ENCODE measurements at regions not wholly inside any gene's neighbourhood (a gene's known extent, or its start where the extent isn't known, plus 50 kb on each side); places are given as distances from the start of the nearest gene placed in this dataset.
"Not testable (repeated sequence)": the region's sequence is repeated elsewhere in the genome, so short reads cannot be mapped to it uniquely, and the experiment has no call there.

- no peak for DNase-seq (ENCODE audit: low read depth in 2 of 2)
Measured at GRCh38 chr2:145807554-145807953, 1287.6 kb upstream of the ZEB2 start.

- DNase-seq (ENCODE audit: low read depth in 2 of 2): no peak
Measured at GRCh38 chr2:145806546-145806945, 1286.6 kb upstream of the ZEB2 start.

GRCh38 chr2:145802133-145802532, 1282.2 kb upstream of the ZEB2 start:
- no peak for DNase-seq (ENCODE audit: low read depth in 2 of 2)

- DNase-seq (ENCODE audit: low read depth in 2 of 2): no peak
Measured at GRCh38 chr2:145801210-145801609, 1281.3 kb upstream of the ZEB2 start.

GRCh38 chr2:145800151-145801091, 1280.5 kb upstream of the ZEB2 start:
- DNase-seq (ENCODE audit: low read depth in 2 of 2): peak; percentile 3 to 46

GRCh38 chr2:145799595-145800108, 1279.7 kb upstream of the ZEB2 start:
- no peak for DNase-seq (ENCODE audit: low read depth in 2 of 2)

GRCh38 chr2:145798419-145798818, 1278.5 kb upstream of the ZEB2 start:
- no peak for DNase-seq (ENCODE audit: low read depth in 2 of 2)

GRCh38 chr2:145797692-145798091, 1277.8 kb upstream of the ZEB2 start:
- peak in 1 of 2 donors; percentile 88 for DNase-seq (ENCODE audit: low read depth in 2 of 2)

- no peak for DNase-seq (ENCODE audit: low read depth in 2 of 2)
Measured at GRCh38 chr2:145792745-145793144, 1272.8 kb upstream of the ZEB2 start.

GRCh38 chr2:145789636-145790035, 1269.7 kb upstream of the ZEB2 start:
- no peak for DNase-seq (ENCODE audit: low read depth in 2 of 2)

GRCh38 chr2:145787597-145788361, 1267.9 kb upstream of the ZEB2 start:
- not testable (repeated sequence) for DNase-seq (ENCODE audit: low read depth in 2 of 2)

GRCh38 chr2:145782607-145783006, 1262.7 kb upstream of the ZEB2 start:
- not testable (repeated sequence) for DNase-seq (ENCODE audit: low read depth in 2 of 2)

- no peak for DNase-seq (ENCODE audit: low read depth in 2 of 2)
Measured at GRCh38 chr2:145777914-145778313, 1258.0 kb upstream of the ZEB2 start.

GRCh38 chr2:145777297-145777696, 1257.4 kb upstream of the ZEB2 start:
- DNase-seq (ENCODE audit: low read depth in 2 of 2): peak in 1 of 2 donors; percentile 89

GRCh38 chr2:145775591-145775990, 1255.7 kb upstream of the ZEB2 start:
- no peak for DNase-seq (ENCODE audit: low read depth in 2 of 2)

- no peak for DNase-seq (ENCODE audit: low read depth in 2 of 2)
Measured at GRCh38 chr2:145771525-145771924, 1251.6 kb upstream of the ZEB2 start.

- DNase-seq (ENCODE audit: low read depth in 2 of 2): no peak
Measured at GRCh38 chr2:145769011-145769716, 1249.2 kb upstream of the ZEB2 start.

- no peak for DNase-seq (ENCODE audit: low read depth in 2 of 2)
Measured at GRCh38 chr2:145765874-145766273, 1246.0 kb upstream of the ZEB2 start.

GRCh38 chr2:145764631-145765030, 1244.7 kb upstream of the ZEB2 start:
- DNase-seq (ENCODE audit: low read depth in 2 of 2): no peak

GRCh38 chr2:145760781-145761649, 1241.1 kb upstream of the ZEB2 start:
- DNase-seq (ENCODE audit: low read depth in 2 of 2): peak; percentile 31 to 95

Data from lung microvascular endothelial cell (primary cell).